ENCODE measurements at regions not wholly inside any gene's neighbourhood (a gene's known extent, or its start where the extent isn't known, plus 50 kb on each side); places are given as distances from the start of the nearest gene placed in this dataset.
A peak's percentile ranks its signal among the peaks of the same experiment; 100 is the strongest.

DNA sequence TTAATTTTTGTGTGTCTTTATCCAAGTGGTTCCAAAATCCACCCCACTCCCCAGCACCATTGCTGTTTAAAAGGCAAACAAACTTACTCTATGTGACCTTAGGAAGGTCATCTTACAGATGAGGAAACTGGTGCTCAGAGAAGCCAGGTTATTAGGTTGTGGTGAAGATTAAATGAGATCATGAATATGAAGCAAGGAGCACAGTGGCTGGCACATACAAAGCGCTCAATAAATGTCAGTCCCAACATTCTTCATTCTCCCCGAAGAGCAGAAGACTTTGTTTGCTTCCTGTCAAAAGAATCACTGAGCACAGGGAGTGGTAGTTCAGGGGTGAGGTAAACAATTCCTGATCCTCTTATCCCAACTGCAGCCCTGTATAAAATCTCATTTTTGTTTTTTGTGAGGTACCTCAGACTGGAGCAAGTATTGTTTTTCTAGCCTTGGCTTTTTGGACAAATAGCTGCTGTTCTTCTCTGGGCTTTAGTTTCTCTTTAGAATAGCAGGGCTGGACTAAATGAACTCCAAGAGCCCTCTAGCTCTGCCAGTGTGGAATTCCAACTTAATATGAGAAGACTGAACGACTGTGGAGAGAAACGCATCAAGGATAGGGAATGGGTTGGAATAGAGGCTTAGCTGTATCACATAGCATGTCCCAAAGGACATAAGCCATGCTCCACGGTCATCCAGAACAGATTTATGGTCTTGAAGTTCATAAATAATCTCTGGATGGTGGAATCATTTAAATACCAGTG, 455.3 kb upstream of the USP24 start:
- DNase-seq (ENCODE audit: low read depth), result no peak

DNA sequence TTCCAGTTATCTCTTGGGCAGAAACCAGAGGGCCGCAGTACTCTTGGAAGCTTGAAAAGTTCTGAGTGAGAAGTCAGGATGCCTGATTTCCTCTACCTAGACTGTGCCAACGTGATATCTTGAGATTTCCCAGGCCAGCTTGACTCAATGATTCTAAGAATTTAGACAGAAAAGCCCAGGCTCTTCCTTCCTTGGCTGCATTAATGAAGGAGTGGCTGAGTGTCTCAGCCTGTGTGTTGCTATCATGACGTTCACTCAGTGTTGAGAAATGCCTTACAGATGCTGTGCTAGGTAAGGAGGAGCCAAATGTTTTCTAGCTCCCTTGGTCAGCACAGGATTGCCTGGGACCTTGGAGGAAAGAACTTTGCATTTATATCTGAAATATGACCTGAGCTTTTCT, 454.1 kb upstream of the USP24 start:
- no peak for DNase-seq (ENCODE audit: low read depth)

DNA sequence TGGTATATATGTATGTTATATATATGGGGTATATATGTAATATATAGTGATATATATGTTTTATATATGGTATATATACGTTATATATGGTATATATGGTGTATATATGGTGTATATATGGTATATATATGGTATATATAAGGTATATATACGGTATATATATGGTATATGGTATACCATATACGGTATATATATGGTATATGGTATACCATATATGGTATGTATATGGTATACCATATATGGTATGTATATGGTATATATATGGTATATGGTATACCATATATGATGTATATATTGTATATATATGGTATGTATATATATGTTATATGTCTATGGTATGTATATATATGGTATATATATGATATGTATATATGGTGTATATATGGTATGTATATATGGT, 447.7 kb upstream of the USP24 start:
- no peak for DNase-seq (ENCODE audit: low read depth)

DNA sequence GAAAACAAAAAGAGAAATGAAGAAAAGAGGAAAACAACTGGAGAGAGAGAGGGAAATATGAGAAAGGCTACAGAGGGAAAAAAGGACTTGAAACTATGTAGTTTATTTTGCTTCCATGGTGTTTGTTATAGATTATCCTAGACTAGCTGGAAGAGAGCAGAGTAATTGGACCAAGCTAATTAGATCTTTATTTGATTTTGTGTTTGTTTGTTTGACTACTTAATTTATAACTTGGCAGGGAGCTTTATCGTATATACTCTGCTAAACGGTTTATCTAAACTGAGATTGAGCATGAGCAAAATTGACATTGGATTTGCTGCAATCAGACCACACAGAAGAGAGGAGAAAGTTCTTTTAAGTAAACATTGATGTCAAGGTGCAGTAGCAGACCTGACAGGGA, 443.8 kb upstream of the USP24 start:
- DNase-seq (ENCODE audit: low read depth), result no peak

DNA sequence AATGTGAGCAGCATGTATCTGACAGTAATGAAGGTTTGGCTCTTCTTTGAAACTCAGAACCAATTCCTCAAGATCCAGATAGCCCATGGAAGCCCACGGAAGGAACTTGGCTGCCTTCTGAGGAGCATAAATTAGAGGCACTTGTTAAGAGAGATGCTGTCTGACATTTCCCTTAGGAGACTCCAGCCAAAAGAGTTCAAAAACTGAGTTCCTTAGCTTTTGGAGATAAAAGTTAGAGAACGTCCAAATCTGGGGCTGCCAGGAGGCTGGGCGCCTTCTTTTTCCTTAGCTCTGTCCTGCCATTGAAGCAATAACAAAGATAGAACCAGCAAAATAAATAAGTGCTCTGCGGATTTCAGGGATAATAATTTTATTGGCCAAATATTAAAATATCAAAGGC, 439.6 kb upstream of the USP24 start:
- DNase-seq (ENCODE audit: low read depth), result no peak

DNA sequence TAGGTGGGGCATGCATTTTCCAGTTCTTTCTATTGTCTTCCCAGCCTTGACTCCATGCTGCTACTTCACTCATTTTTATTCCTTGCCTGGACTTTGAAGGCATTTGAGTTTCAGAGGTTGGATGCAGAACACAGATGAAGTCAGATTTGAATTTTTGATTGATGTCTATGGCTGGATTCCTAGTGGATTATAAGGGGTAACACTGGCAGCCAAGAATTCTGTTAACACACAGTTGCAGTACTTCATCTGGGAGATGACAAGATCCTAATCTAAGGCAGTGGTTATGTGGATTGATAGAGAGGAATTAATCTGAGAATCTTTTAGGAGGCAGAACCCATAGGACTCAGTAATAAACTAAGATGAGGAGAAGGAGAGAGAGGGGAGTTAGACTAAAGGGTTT, 439.0 kb upstream of the USP24 start:
- DNase-seq (ENCODE audit: low read depth), result no peak

DNA sequence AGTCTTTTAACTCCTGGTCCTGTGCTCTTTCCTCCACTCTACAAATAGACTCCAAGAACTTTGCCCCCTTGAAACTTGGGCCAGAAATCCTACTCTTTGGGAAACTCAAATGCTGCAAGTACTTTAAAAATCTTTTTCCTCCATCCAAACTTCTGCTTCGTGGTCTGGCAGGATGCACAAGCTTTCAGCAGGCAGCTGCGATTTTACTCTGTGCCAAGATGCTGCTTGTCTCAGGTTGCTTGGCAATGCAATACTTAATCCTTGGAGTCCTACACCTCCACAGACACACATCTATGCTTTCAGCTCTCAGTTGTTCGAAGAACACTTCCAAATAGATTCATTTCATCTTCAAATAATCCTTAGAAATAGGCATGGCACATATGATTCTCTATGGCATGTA, 435.3 kb upstream of the USP24 start:
- no peak for DNase-seq (ENCODE audit: low read depth)

DNA sequence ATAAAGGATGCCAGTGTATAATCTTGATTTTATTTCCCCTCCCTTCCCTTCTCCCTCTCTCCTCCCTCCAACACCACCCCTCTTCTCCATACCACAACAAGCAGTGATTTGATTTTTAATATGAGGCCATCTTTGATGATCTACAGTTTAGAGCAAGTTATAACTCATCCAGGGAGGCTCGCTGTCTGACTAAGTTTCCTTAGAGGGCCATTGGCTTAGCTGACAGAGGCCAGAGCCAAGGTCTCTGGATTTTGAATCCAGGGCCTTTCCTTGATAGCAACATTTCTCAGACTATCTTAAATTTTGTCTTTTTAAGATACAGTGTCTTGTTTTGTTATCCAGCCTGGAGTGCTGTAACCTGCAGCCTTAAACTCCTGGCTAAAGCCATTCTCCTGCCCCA, 431.0 kb upstream of the USP24 start:
- DNase-seq (ENCODE audit: low read depth), result no peak

DNA sequence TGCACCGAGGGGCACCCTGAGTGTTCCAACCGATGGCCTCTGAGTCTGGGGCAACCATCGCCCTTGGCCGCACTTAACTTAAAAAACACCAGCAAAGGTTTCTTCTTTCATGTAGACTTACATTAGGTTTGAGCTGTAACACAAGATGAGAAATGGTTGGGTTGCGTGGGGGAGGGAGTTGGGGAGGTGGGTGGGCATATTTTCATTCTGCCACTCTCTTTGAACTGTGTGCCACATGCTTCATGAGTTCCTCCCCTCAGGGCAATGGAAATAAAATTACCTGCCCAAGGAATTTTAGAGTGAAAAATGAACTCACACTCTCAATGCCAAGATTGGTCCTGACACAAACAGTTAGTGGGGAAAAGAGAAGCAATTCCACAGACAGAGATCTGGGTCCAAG, 430.1 kb upstream of the USP24 start:
- no peak for DNase-seq (ENCODE audit: low read depth)

DNA sequence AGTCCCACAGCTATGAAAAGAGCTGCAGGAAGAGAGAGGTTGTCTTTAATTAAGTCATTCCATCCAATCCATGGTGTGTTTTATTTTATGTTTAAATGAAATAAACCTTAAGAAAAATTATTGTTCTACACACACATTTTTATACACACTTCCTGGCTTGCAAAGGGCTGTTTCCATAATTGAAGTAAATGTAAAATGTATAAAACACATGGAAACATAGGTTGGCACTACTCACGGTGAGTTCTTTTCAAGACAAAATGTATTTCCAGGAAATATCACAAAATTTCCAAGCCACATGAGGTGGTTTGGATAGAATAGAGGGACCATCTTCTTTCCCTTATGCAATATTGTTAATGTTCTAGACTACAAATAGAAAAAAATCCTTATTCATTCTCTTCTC, 426.8 kb upstream of the USP24 start:
- DNase-seq (ENCODE audit: low read depth), result no peak

DNA sequence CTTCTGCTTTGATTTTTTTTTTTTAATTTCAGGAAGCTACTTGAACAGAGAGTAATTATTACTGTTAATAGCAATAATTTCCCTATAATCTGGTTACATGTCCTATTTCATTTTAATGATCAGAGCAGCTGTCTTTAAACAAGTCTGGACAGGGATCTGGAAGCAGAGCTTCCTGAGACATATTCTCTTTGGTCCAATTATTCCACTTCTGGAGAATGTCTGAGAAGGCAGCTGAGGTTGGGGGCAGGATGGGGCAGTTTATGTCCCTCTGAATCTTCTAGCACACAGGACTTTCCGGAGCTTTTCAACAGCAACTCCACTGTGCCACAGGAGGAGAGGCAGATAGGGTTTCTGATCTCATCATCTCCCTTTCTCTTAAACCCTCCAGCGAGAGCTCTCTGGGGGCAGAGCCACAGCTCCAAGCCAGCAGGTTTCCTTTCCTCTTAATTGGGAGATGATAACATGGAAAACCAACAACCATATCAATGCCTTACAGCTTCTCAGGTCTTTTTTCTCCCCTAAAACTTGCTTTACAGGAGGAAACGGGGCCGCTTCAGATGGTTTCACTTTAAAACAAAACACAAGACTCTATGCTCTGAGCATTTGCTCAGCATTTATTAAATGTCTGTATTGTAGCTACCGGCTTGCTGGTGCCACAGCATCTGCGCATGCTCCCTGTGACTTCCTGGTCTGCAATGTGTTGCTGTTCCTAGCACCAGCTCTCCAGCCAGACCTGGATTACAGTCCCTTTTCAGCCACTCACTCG, 425.7 kb upstream of the USP24 start:
- no peak for DNase-seq (ENCODE audit: low read depth)

DNA sequence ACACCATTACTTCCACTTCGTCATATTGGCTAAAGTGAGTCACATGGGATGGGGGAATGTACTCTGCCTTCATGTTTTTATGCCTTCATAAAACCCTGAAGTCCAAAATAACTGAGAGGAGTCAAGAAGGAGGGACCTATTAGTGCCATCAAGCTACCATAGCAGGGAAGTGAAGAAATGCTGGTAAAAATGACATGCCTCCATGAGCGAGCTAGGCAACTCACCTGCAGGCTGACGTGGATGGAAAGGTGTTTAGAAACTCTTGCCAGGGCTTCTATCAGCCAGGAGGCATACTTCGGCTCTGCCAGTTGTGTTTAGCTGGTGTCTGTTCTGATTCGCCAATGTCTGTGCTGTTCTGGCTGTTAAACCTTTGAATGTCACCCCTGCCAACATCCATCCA, 424.4 kb upstream of the USP24 start:
- no peak for DNase-seq (ENCODE audit: low read depth)

DNA sequence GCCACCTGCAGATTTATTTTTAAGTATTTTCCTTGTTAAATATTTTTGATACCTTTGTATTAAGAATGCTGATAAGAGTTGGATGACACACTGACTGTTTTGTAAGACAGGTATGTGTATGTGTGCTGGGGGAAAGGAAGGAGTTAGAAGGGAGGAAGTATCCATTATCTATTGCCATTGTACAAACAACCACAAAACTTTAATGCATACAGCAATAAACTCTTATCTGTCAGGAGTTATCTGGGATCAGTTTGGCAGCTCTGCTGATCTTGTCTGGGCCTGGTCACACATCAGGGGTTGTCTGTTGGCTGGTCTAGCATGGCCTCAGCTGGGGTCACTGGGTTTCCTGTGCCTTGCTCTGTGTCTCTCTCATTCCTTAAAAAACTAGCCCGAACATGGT, 423.9 kb upstream of the USP24 start:
- no peak for DNase-seq (ENCODE audit: low read depth)

DNA sequence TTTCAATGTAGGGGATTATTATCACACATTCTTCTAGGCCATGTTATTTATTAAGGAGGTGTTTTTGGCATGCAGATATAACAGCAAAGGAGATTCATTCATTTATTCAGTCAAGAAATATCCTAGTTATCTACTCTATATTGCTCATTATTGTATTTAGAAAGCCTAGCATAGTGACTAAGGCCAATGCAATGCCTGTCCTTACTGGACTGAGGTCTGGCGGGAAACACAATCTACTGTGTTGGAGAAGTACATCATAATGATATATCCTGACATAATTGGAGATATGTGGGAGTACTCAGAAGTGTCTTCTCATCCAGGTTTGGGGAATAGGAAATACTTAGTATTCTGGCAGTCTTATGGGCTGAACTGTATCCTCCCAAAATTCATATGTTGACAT, 421.5 kb upstream of the USP24 start:
- no peak for DNase-seq (ENCODE audit: low read depth)

DNA sequence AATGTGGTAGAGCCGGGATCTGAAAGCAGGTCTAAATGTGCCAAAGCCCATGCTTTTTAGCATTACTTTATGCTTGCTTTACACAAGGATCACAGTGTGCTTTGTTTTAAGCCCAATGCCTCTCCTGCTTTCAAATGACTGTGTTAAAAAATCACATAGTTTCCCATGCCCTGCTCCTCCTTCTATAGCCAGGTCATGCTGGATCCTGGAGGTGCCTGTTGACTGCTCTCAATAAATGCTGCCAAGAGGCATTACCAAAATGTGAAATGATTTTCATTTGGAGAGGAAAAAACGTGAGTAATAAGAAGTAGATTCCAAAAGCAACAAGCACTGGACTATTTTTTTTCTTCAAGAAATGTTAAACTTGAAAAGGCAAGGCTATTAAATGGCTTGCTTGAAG, 420.7 kb upstream of the USP24 start:
- DNase-seq (ENCODE audit: low read depth), result no peak

DNA sequence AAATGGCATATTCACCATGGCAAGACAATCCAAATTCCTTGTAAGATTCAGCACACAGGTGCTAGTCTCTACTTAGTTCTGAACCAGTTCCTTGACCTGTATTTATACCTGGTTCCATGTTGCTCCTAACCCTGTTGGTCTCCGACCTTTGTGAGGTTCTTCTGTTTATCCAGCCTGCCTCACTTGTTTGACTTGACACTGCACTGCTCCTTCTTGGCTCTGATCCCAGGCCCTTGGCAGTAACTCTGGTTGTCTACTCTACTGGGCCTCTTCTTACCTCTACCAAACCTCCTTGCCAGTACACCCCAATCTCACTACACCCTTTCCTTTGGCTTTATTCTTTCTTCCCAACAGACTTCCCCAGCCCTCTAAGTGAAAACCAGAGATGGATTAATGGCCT, 419.4 kb upstream of the USP24 start:
- no peak for DNase-seq (ENCODE audit: low read depth)

DNA sequence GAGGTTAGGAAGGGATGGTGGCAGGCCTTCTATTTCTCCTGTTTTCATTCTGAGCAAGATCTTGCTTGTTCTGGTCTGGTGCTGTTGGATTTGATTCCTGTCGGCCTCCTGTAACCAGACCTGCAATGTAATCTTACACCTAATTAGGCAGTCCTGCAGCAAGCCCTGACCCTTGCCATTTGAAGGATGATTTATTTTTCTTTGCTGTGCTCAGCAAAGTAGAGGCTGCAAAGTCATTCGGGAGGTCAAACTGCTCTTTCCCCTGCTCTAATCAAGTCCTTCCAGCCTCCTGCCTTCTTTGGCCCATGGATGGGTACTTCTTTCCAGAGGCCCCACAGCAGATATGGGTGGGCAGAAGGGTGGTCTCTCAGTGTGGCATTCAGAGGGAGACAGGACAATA, 417.7 kb upstream of the USP24 start:
- DNase-seq (ENCODE audit: low read depth), result no peak

DNA sequence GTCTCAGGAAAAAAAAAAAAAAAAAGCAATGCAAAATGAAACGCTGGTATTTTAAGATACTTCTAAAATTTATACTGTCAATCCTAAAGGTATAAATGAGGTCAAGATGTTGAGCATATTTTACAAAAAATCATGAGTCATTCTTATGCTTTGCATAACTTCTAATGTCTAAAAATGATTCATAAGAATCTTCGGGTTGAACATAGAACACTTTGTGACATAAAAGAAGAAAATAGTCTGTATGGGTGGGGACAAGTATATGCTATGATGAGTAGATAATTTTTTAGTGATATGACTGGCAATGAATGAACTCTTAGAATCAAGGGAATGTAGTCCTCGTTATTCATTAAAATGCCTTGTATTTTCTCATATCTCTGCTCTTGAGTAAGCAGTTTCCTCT, 416.9 kb upstream of the USP24 start:
- peak; percentile 30 for DNase-seq (ENCODE audit: low read depth)

DNA sequence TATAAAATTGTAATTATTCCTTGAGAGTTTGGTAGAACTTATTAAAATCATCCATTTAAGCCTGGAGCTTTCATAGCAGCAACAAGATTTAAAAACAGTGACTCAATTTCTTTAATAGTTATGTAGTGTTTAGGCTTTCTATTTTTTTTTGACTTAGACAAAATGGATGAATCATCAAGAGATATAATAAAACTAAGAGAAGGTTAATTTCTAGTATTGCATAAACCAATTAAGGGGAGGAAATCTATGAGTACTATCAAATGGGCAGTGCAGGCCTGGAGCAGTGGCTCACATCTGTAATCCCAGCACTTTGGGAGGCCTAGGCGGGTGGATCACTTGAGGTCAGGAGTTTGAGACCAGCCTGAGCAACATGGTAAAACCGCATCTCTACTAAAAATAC, 416.3 kb upstream of the USP24 start:
- no peak for DNase-seq (ENCODE audit: low read depth)

DNA sequence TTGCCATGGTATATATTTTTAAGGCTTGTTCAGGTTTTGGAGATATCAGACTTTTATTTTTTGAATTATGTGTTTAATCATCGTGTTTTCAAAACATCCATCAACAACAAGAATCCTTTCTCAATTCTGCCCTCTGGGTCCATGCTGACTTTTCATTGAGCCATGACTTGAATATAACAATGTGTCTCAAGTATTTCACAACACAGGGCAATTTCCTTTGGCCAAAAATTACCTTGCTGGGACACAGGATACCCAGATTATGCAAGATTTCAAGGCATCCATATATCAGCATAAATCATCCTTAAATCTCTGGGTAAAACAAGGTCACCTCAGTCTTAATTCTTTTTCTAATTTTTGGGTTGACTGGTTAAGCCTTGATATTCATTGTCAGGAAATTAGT, 411.2 kb upstream of the USP24 start:
- no peak for DNase-seq (ENCODE audit: low read depth)

DNA sequence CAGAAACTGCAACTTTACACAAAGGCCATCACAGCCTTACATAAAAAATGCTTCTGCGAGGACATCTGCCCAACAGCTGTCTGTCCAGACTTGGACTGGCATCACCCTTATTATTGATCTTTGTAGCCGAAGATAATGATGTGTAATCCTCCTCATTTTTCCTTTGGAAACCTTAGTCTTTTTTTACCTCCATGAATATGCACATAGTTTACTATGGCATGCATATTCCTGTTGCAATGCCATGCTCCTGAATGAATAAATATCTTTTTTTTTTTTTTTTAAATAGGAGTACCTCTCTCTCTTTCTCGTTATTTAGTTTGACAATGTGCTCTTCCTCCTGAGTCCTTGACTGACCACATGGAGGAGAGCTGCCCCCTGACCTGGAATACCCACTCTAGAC, 409.6 kb upstream of the USP24 start:
- no peak for DNase-seq (ENCODE audit: low read depth)

DNA sequence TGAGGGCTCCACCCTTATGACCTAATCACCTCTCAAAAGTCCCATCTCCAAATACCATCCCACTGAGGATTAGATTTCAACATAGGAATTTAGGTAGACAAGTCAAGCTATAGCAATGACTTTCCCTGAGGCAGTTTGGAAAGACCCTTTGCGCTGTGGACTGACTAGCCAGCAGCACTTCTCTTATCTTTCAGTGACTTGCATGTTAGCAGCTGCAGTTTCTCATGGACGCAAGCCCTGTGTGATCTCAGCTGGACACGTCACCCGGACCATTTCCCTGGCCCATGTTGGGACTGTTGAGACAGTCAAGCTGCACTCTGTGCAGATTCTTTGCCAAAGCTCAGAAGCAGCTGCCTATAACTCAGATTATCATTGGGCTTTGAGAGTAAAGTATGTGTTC, 408.1 kb upstream of the USP24 start:
- no peak for DNase-seq (ENCODE audit: low read depth)

DNA sequence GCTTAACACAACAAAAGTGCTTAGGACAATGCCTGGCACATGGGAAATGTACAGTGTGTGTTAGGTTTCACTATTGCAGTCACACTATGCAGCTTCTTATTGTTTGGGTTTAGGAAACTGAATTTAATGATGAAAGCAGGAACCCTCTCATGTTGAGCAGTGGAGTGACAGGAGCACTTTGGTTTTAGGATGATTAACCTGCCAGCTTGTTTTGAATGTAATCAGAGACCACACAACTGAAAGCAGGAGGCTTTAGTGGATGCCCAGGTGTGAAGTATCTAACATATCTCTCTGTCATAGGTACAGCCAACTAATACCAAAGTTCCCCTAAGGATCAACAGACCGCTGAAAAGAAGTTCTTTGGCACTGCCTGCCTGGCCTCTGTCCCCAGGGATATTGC, 406.9 kb upstream of the USP24 start:
- DNase-seq (ENCODE audit: low read depth), result no peak

DNA sequence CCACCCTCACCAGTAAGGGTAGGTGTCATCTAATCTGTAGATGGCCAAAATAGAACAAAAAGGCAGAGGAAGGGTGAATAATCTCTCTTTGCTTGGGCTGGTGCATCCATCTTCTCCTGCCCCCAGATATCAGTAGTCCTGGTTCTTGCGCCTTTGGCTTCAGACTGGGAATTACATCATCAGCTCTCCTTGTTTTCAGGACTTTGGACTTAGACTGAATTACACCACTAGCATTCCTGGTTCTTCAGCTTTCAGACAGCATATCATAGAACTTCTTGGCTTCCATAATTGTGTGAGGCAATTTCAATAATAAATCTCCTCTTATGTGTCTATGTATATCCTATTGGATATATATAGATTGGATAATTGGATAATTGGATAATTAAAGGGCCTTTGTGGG, 403.0 kb upstream of the USP24 start:
- no peak for DNase-seq (ENCODE audit: low read depth)

Data from non-pigmented ciliary epithelial cell (primary cell).